GM19239 (cell line): ENCODE measurements at regions not wholly inside any gene's neighbourhood (a gene's known extent, or its start where the extent isn't known, plus 50 kb on each side); places are given as distances from the start of the nearest gene placed in this dataset.
A peak's percentile ranks its signal among the peaks of the same experiment; 100 is the strongest.
"Not testable (repeated sequence)": the region's sequence is repeated elsewhere in the genome, so short reads cannot be mapped to it uniquely, and the experiment has no call there.

Experiments
- DNase-seq: peaks from one replicate; pipeline ENCODE4 v3.0.0; 2011; ENCODE audit warnings: low spot score; ENCODE audit not compliant: insufficient read length
- FAIRE-seq: peaks from 2 replicates; lab custom pipeline; 2011; peaks lifted over from hg19 to GRCh38; lab: Jason Lieb, UNC

DNA sequence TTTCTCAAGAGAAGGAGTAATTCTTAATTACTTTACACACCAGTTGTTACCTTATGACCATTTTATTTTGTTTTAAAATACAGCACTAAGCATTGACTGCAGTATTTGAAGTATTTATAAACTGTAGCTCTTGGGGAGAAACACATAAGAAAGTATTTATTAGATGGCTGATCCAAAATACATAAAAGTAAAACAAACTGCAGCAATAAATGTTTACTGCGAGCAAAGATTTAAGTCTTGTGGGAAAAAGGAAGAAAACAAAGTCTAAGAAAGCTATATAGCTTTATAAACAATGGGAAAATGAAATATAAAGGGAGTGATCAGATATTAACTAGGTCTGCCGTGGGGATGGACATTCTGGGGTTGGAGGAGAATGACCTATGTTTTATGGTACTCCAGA, 347.2 kb upstream of the ZC3H15 start:
- no peak for FAIRE-seq

GRCh38 chr2:186159101-186159500, 327.0 kb upstream of the ZC3H15 start:
- no peak for DNase-seq
- FAIRE-seq, result peak; percentile 31

More for the DNA sequence above, 347.2 kb upstream of the ZC3H15 start:
- no peak for DNase-seq

GRCh38 chr2:186164325-186164724, 321.7 kb upstream of the ZC3H15 start:
- FAIRE-seq (no peak), DNase-seq (no peak)

DNA sequence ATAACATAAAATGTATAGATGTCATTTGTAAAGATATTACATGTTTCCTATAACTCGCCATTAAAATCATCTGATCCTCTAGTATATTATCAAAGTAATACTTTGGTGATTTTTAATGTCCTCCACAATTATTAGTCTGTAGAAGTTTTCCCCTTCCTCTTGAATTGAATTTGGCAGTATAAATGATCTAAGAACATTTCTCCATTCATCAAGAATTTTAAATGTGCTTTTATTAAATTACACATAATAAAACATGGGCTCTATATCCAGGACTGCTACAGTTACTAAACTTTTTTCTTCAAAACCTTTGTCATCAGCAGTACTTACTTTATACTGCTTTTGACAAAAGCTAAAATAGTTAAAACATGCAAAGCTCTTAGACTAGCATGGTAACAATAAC, 315.4 kb upstream of the ZC3H15 start:
- no peak for DNase-seq
- FAIRE-seq, result no peak

GRCh38 chr2:186181625-186182024, 304.4 kb upstream of the ZC3H15 start:
- FAIRE-seq, result no peak
- DNase-seq, result no peak

DNA sequence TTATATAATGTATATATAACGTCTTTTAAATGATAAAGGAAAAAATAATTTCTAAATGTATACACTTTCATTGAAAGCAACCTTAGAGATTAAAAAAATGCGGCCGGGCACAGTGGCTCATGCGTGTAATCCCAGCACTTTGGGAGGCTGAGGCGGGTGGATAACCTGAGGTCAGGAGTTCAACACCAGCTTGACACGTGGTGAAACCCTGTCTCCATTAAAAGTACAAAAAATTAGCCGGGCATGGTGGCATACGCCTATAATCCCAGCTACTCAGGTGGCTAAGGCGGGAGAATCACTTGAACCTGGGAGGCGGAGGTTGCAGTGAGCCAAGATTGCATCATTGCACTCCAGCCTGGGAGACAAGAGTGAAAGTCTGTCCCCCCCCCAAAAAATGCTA, 303.7 kb upstream of the ZC3H15 start:
- not testable (repeated sequence) for FAIRE-seq

GRCh38 chr2:186183406-186183805, 302.7 kb upstream of the ZC3H15 start:
- FAIRE-seq, result no peak
- no peak for DNase-seq

More for the DNA sequence above, 303.7 kb upstream of the ZC3H15 start:
- DNase-seq, result not testable (repeated sequence)

DNA sequence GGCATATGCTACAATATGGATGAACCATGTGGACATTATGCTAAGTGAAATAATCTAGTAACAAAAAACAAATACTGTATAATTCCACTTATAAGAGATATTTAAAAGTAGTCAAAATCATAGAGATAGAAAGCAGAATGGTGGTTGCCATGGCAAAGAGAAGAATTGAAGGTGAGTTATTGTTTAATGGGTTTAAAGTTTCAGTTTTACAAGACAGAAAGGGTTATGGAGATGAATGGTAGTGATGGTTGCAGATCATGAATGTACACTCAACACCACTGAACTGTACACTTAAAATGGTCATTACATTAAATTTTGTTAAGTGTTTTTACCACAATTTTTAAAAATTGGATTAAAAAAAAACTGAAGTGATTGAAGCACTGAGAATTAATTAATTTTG, 298.2 kb upstream of the ZC3H15 start:
- no peak for DNase-seq
- no peak for FAIRE-seq

DNA sequence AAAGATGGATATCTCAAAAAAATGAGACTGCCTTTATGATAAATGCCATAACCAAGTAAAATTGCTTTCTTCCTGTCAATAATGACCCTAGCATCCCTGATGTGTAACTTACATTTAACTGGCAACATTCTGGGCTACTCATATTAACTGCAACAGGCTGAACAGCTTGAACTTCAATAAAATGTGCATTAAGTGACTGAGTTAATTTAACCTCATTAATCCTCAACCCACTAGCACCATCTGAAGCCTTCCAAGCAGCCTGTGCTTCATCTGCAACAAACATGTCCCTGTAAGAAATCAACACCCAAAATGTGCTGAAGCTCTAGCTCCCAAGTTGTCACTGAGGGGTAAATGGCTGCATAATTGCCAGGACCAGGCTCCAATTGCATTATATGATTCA, 296.2 kb upstream of the ZC3H15 start:
- FAIRE-seq (no peak), DNase-seq (no peak)

DNA sequence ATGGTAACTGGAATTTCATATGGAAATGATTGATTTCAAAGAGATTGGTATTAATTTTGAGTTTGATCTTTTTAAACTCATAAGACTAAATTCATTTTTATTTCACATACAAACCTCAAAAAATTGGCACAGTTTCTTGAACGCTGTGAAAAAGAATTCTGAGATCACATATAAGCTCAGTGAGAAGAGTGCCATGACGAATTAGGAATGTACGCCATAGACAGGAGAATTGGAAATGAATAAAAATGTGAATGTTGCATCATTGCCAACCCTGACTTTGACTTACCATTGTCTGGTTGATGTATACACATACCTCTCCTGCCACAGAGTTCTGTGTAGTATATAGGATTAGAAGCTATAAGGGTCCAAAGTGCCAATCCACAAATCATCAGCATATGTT, 290.4 kb upstream of the ZC3H15 start:
- DNase-seq (no peak), FAIRE-seq (no peak)

DNA sequence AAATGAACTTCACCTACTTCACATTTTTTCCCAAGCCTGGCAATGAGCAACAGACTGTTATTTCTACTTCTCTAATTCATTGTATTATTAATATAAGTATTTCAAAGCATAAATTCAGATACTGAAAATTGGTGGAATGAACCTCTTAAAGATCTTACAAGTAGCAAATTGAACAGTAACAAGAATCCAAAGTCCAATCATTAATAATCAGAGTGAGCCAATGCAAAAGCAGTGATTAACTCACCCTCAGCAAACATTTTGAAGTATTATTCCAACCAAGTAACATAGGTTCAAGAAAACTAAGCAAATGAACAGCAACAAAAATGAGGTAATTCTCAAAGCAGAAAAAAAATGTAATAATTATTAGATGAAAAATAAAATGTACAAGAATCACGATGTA, 288.1 kb upstream of the ZC3H15 start:
- FAIRE-seq (no peak), DNase-seq (no peak)

GRCh38 chr2:186199029-186199428, 287.0 kb upstream of the ZC3H15 start:
- no peak for DNase-seq
- FAIRE-seq, result no peak

- DNase-seq (no peak), FAIRE-seq (no peak)
Measured at GRCh38 chr2:186201371-186201770, 284.7 kb upstream of the ZC3H15 start.

DNA sequence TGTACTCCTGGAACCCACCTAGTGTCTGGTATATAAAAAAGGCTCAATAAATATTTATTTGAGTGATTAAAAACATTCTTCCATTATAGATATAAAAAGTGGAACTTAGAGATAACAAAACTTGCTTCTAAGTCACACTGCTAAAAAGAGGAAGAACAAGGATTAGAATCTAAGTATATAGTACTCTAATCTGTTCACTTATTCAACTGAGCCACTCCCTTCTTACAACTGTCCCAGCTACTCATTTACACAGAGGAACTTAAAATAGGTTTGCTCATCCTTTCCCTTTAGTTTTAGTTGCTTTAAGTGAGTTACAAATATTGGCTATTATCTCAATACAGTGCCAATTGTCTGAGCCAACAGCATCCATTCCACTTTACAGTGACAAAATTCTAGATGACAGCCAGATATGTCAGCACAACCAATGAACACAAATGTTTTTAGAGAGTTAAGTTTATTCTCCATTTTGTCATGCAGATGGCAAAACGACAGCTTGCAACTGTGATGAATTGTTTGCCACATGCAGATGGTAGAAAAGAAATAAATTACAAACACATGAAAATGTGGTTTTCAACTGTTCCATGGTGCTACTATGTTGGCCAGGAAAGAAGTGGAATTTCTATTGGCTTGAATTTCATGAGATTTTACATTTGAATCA, 280.7 kb upstream of the ZC3H15 start:
- DNase-seq (no peak), FAIRE-seq (no peak)

GRCh38 chr2:186209532-186209931, 276.5 kb upstream of the ZC3H15 start:
- no peak for FAIRE-seq
- no peak for DNase-seq

GRCh38 chr2:186220409-186220808, 265.7 kb upstream of the ZC3H15 start:
- DNase-seq, result no peak
- no peak for FAIRE-seq

- FAIRE-seq, result no peak
- no peak for DNase-seq
Measured at GRCh38 chr2:186229265-186229664, 256.8 kb upstream of the ZC3H15 start.

DNA sequence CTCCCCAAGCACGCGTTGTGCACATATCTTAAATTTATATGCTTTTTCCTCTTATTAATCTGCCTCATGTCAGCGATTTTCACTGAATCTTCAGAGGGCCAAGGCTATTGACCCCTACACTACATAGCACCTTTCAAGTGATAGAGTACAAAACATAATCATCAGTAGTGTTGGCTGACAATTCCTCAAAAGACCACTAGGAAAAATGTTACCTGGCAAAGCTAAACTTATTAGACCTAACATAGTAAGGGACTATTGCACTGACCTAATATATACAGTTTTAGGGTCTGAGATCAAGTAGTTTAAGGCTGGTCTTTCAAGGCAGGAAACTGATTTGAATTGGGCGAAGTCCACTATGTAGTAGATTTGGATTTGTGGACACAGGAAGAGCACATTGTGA, 244.2 kb upstream of the ZC3H15 start:
- DNase-seq (no peak), FAIRE-seq (no peak)

- no peak for DNase-seq
- no peak for FAIRE-seq
Measured at GRCh38 chr2:186254759-186255158, 231.3 kb upstream of the ZC3H15 start.

- FAIRE-seq (no peak), DNase-seq (no peak)
Measured at GRCh38 chr2:186255823-186256222, 230.2 kb upstream of the ZC3H15 start.

DNA sequence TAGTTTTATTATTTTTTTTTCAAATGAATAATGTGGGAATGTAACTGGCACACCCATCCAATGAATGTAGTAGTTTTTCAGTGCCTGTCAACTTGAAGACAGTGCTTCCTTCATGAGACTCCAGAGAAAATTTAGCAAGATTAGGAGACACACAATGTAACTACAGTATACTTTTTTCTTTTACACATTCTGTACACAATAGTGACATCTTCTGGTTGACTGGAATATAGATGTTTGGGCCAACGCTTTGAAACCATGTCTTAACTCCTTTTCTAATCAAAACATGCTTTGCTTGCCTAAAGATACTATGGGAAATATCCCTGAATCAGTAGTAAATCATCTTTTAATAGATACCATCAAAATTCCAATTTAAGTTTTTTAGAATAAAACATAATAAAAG, 229.5 kb upstream of the ZC3H15 start:
- DNase-seq, result no peak

DNA sequence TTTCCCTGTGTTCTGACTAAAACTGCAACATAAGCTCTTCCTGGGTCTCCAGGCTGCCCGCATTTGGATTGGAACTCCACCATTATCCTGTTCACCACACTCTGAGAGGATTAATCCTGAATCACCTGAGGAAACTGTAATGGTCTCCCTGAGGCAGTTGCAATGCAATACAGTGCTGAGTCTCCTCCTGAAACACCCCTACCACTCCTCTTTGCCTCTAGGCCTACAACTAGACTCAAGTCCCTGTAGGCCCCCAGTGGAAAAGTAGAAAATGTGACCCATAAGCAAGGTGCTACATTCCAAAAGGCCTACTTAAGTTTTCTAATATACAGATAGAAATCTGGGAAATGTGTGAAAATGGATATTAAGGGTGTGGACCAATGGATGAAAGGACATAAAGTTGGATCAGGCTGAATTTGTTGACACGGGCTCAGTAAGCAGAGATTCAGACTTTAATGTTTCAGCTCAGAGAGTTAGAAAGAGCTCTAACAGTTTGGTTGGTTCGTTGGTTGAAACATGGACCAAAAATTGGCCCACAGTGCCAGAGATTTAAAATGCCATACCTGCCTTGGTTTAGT, 222.3 kb upstream of the ZC3H15 start:
- DNase-seq, result no peak
- no peak for FAIRE-seq

More for the DNA sequence above, 229.5 kb upstream of the ZC3H15 start:
- no peak for FAIRE-seq
